Neural progenitor cell (in vitro differentiated cells): ENCODE measurements at regions not wholly inside any gene's neighbourhood (a gene's known extent, or its start where the extent isn't known, plus 50 kb on each side); places are given as distances from the start of the nearest gene placed in this dataset.

Experiments used
- DNase-seq: peaks from one replicate; pipeline ENCODE4 v3.0.0-alpha.2; 2016; ENCODE audit warnings: low spot score
- H2AFZ ChIP-seq: fragments of 200-600 bp; sonication (generic); replicated peaks from 2 replicates; pipeline ENCODE4 v1.6.1; 2016; ENCODE audit warnings: antibody characterized with exemption
- H3F3A ChIP-seq: fragments of 200-600 bp; sonication (generic); 2 replicates; pipeline ENCODE4 v1.6.1; 2016; ENCODE audit warnings: antibody characterized with exemption, low read depth
- H3K27ac ChIP-seq: fragments of 200-600 bp; sonication (generic); 2 replicates; pipeline ENCODE4 v1.5.1; 2016; ENCODE audit warnings: mild to moderate bottlenecking
- H3K27me3 ChIP-seq: fragments of 200-600 bp; sonication (generic); 2 replicates; pipeline ENCODE4 v1.6.1; 2016; ENCODE audit warnings: mild to moderate bottlenecking, moderate library complexity
- H3K36me3 ChIP-seq: fragments of 200-600 bp; sonication (generic); 2 replicates; pipeline ENCODE4 v1.5.1; 2016
- H3K4me1 ChIP-seq: fragments of 200-600 bp; sonication (generic); 2 replicates; pipeline ENCODE4 v1.6.1; 2016; ENCODE audit warnings: mixed run types
- H3K4me2 ChIP-seq: fragments of 200-600 bp; sonication (generic); 2 replicates; pipeline ENCODE4 v1.6.1; 2016
- H3K4me3 ChIP-seq: fragments of 200-600 bp; sonication (generic); 2 replicates; pipeline ENCODE4 v1.5.1; 2016
- H3K79me2 ChIP-seq: fragments of 200-600 bp; sonication (generic); 2 replicates; pipeline ENCODE4 v1.6.1; 2016; ENCODE audit warnings: low read depth
- H3K9ac ChIP-seq: fragments of 200-600 bp; sonication (generic); 2 replicates; pipeline ENCODE4 v1.6.1; 2016
- H3K9me3 ChIP-seq: fragments of 200-600 bp; sonication (generic); 2 replicates; pipeline ENCODE4 v1.5.1; 2016; ENCODE audit warnings: low read depth
- H4K20me1 ChIP-seq: fragments of 200-600 bp; sonication (generic); 2 replicates; pipeline ENCODE4 v1.6.1; 2016; ENCODE audit warnings: low read depth
- H3K27ac Mint-ChIP-seq: 3 replicates; pipeline ENCODE4 v1.8.0; 2021; ENCODE audit warnings: mixed read lengths
- H3K27me3 Mint-ChIP-seq: 2 replicates; pipeline ENCODE4 v1.8.0; 2022; ENCODE audit warnings: low read depth, mild to moderate bottlenecking, inconsistent platforms, moderate library complexity, mixed read lengths; ENCODE audit not compliant: insufficient read depth
- H3K36me3 Mint-ChIP-seq: 3 replicates; pipeline ENCODE4 v1.8.0; 2021; ENCODE audit warnings: mixed read lengths
- H3K4me1 Mint-ChIP-seq: 3 replicates; pipeline ENCODE4 v1.8.0; 2021; ENCODE audit warnings: mixed read lengths
- H3K4me3 Mint-ChIP-seq: 3 replicates; pipeline ENCODE4 v1.8.0; 2021; ENCODE audit warnings: mild to moderate bottlenecking, moderate library complexity, mixed read lengths
- H3K9me3 Mint-ChIP-seq: 3 replicates; pipeline ENCODE4 v1.8.0; 2020; ENCODE audit warnings: mixed read lengths
- CTCF ChIP-seq: fragments of 200-600 bp; sonication (generic); IDR thresholded peaks from 2 replicates; pipeline ENCODE4 v1.5.1; 2017; ENCODE audit warnings: antibody characterized with exemption, mild to moderate bottlenecking
- EZH2 ChIP-seq: fragments of 200-600 bp; sonication (generic); IDR thresholded peaks from 2 replicates; pipeline ENCODE4 v1.6.1; 2017; ENCODE audit warnings: antibody characterized with exemption, mild to moderate bottlenecking, moderate library complexity
- EZH2phosphoT487 ChIP-seq: fragments of 200-600 bp; sonication (generic); IDR thresholded peaks from 2 replicates; pipeline ENCODE4 v1.6.1; 2017; ENCODE audit warnings: antibody characterized with exemption

- no peak overlapping the region for H2AFZ ChIP-seq
- H3K4me1 ChIP-seq, result peaks cover 5% of the 10 kb centered on the region
- Mint-ChIP-seq H3K4me3 (no peak overlapping the region), H3K27me3 (peaks cover 3% of the 10 kb centered on the region), H3K4me1 (no peaks in the 10 kb centered on the region), H3K36me3 (no peaks in the 10 kb centered on the region), H3K9me3 (no peaks in the 10 kb centered on the region), H3K27ac (no peak overlapping the region)
- H3K9me3 ChIP-seq, result no peaks in the 10 kb centered on the region
- no peaks in the 10 kb centered on the region for H4K20me1 ChIP-seq
- no peaks in the 10 kb centered on the region for H3K36me3 ChIP-seq
- no peak for TF ChIP-seq EZH2phosphoT487
- TF ChIP-seq EZH2, result no peak
- TF ChIP-seq CTCF, result no peak
- no peak overlapping the region for H3K27ac ChIP-seq
- H3K79me2 ChIP-seq, result no peaks in the 10 kb centered on the region
- no peak overlapping the region for H3K4me2 ChIP-seq
- H3K9ac ChIP-seq, result no peak overlapping the region
- no peak overlapping the region for H3K4me3 ChIP-seq
- H3F3A ChIP-seq, result no peaks in the 10 kb centered on the region
- no peak for DNase-seq
- no peaks in the 10 kb centered on the region for H3K27me3 ChIP-seq
Measured at GRCh38 chr9:120289990-120290975, 289.7 kb downstream of the CDK5RAP2 start.

- Mint-ChIP-seq H3K9me3 (no peaks in the 10 kb centered on the region), H3K4me1 (no peaks in the 10 kb centered on the region), H3K4me3 (no peak overlapping the region), H3K27ac (no peak overlapping the region), H3K36me3 (no peaks in the 10 kb centered on the region), H3K27me3 (peaks cover 3% of the 10 kb centered on the region)
- Histone ChIP-seq H3K4me2 (no peak overlapping the region), H3K9me3 (no peaks in the 10 kb centered on the region), H3K36me3 (no peaks in the 10 kb centered on the region), H4K20me1 (no peaks in the 10 kb centered on the region), H3K4me1 (peaks cover 5% of the 10 kb centered on the region), H3K79me2 (no peaks in the 10 kb centered on the region), H3K27ac (no peak overlapping the region), H3K9ac (no peak overlapping the region), H2AFZ (no peak overlapping the region), H3K4me3 (no peak overlapping the region), H3F3A (no peaks in the 10 kb centered on the region), H3K27me3 (no peaks in the 10 kb centered on the region)
- no peak for TF ChIP-seq EZH2phosphoT487
- TF ChIP-seq CTCF, result no peak
- TF ChIP-seq EZH2, result no peak
- peak; percentile 18 for DNase-seq
Measured at GRCh38 chr9:120289098-120289497, 290.9 kb downstream of the CDK5RAP2 start.

GRCh38 chr9:120286530-120286929, 293.4 kb downstream of the CDK5RAP2 start:
- Histone ChIP-seq H4K20me1 (no peaks in the 10 kb centered on the region), H3K27ac (no peak overlapping the region), H3K79me2 (no peaks in the 10 kb centered on the region), H3K9me3 (no peaks in the 10 kb centered on the region), H3K9ac (no peak overlapping the region), H3F3A (no peaks in the 10 kb centered on the region), H3K36me3 (no peaks in the 10 kb centered on the region), H2AFZ (no peak overlapping the region), H3K4me3 (no peak overlapping the region), H3K4me1 (peaks cover 5% of the 10 kb centered on the region), H3K27me3 (no peaks in the 10 kb centered on the region), H3K4me2 (no peak overlapping the region)
- Mint-ChIP-seq H3K4me1 (no peaks in the 10 kb centered on the region), H3K27me3 (peaks cover 3% of the 10 kb centered on the region), H3K4me3 (no peak overlapping the region), H3K27ac (no peak overlapping the region), H3K9me3 (no peaks in the 10 kb centered on the region), H3K36me3 (no peaks in the 10 kb centered on the region)
- DNase-seq, result no peak
- TF ChIP-seq EZH2, result no peak

GRCh38 chr9:120284821-120285220, 295.1 kb downstream of the CDK5RAP2 start:
- H3K4me1 Mint-ChIP-seq, result no peaks in the 10 kb centered on the region
- Histone ChIP-seq H3K27ac (no peak overlapping the region), H3K4me3 (no peak overlapping the region), H3K27me3 (no peaks in the 10 kb centered on the region), H3K4me2 (no peak overlapping the region), H3K36me3 (no peaks in the 10 kb centered on the region), H3K4me1 (peaks cover 5% of the 10 kb centered on the region), H3K9ac (no peak overlapping the region), H3K9me3 (no peaks in the 10 kb centered on the region), H3K79me2 (no peaks in the 10 kb centered on the region), H4K20me1 (no peaks in the 10 kb centered on the region), H2AFZ (no peak overlapping the region), H3F3A (no peaks in the 10 kb centered on the region)
- peaks cover 3% of the 10 kb centered on the region for H3K27me3 Mint-ChIP-seq
- no peak overlapping the region for H3K27ac Mint-ChIP-seq
- TF ChIP-seq EZH2 (no peak), CTCF (no peak), EZH2phosphoT487 (no peak)
- DNase-seq, result no peak
- no peaks in the 10 kb centered on the region for H3K9me3 Mint-ChIP-seq
- H3K4me3 Mint-ChIP-seq, result no peak overlapping the region
- H3K36me3 Mint-ChIP-seq, result no peaks in the 10 kb centered on the region
